H1 (cell line): ENCODE measurements at regions not wholly inside any gene's neighbourhood (a gene's known extent, or its start where the extent isn't known, plus 50 kb on each side); places are given as distances from the start of the nearest gene placed in this dataset.

ENCODE experiments used
- CTCF ChIA-PET: fragments of 300-600 bp; sonication (Branson Sonifier 250); formaldehyde crosslinking; loops from one replicate; lab custom pipeline; 2021; ENCODE audit not compliant: partially characterized antibody; lab: Charles Lee
- POLR2A ChIA-PET: fragments of 300-600 bp; sonication (Branson Sonifier 250); formaldehyde crosslinking; loops from one replicate; lab custom pipeline; 2021; ENCODE audit warnings: inconsistent platforms; ENCODE audit not compliant: partially characterized antibody; lab: Charles Lee
- DNase-seq, 2 experiments: peaks; one replicate each; pipeline versions ENCODE4 v3.0.0 to v3.0.0-alpha.2; 2010 to 2022; ENCODE audit warnings: low spot score in 2 of 2, low read depth in 1 of 2, mixed read lengths in 1 of 2
- FAIRE-seq: peaks from 2 replicates; lab custom pipeline; 2011; peaks lifted over from hg19 to GRCh38; lab: Jason Lieb, UNC
- H2AFZ ChIP-seq: 2 replicates; pipeline ENCODE4 v1.8.1; 2012; ENCODE audit warnings: low read length, inconsistent platforms
- H2AK5ac ChIP-seq: 2 replicates; pipeline ENCODE4 v1.6.1; 2013; ENCODE audit warnings: low read depth, low read length
- H2BK120ac ChIP-seq: replicated peaks from 2 replicates; pipeline ENCODE3; 2013; ENCODE audit warnings: low read depth, low read length, inconsistent platforms
- H2BK12ac ChIP-seq: 2 replicates; pipeline ENCODE4 v1.6.1; 2013; ENCODE audit warnings: low read depth, low read length
- H2BK15ac ChIP-seq: 2 replicates; pipeline ENCODE4 v1.6.1; 2013; ENCODE audit warnings: low read length
- H2BK20ac ChIP-seq: 2 replicates; pipeline ENCODE4 v1.6.1; 2013; ENCODE audit warnings: low read length
- H2BK5ac ChIP-seq: 2 replicates; pipeline ENCODE4 v1.6.1; 2013; ENCODE audit warnings: low read depth, low read length
- H3K14ac ChIP-seq: 2 replicates; pipeline ENCODE4 v1.6.1; 2013; ENCODE audit warnings: inconsistent platforms; ENCODE audit not compliant: insufficient read length
- H3K18ac ChIP-seq: 2 replicates; pipeline ENCODE4 v1.6.1; 2013; ENCODE audit warnings: low read length; ENCODE audit errors: extremely low read depth
- H3K23ac ChIP-seq: 2 replicates; pipeline ENCODE4 v1.6.1; 2013; ENCODE audit warnings: inconsistent platforms; ENCODE audit not compliant: insufficient read length
- H3K23me2 ChIP-seq: 2 replicates; pipeline ENCODE4 v1.6.1; 2013; ENCODE audit warnings: low read depth, low read length
- H3K27ac ChIP-seq: 2 replicates; pipeline ENCODE4 v1.6.1; 2011; ENCODE audit warnings: low read depth, low read length, inconsistent platforms
- H3K27me3 ChIP-seq, 4 experiments: replicated peaks in 1 of 4; 1 replicate in 1 of 4; 2 replicates in 3 of 4; pipeline versions ENCODE4 v1.6.1 to v1.8.1; 2011 to 2013; ENCODE audit warnings: low read length in 3 of 4, mild to moderate bottlenecking in 3 of 4, inconsistent platforms in 2 of 4, mixed read lengths in 2 of 4, moderate library complexity in 1 of 4; ENCODE audit not compliant: control insufficient read depth in 3 of 4, insufficient read depth in 3 of 4; ENCODE audit errors: extremely low read depth in 1 of 4
- H3K36me3 ChIP-seq, 4 experiments: 2 replicates each; pipeline versions ENCODE4 v1.6.1 to v1.8.1; 2011 to 2013; ENCODE audit warnings: mild to moderate bottlenecking in 4 of 4, low read length in 3 of 4, moderate library complexity in 2 of 4, control low read depth in 1 of 4, inconsistent platforms in 1 of 4; ENCODE audit not compliant: insufficient read depth in 4 of 4, control insufficient read depth in 2 of 4
- H3K4ac ChIP-seq: replicated peaks from 2 replicates; pipeline ENCODE3; 2013; ENCODE audit warnings: low read length, low read depth, mixed read lengths, inconsistent platforms; ENCODE audit not compliant: insufficient read length
- H3K4me1 ChIP-seq, 4 experiments: replicated peaks in 1 of 4; 1 replicate in 1 of 4; 2 replicates in 3 of 4; pipeline versions ENCODE4 v1.6.1 to v1.8.1; 2011 to 2013; ENCODE audit warnings: low read length in 3 of 4, inconsistent platforms in 2 of 4, mixed read lengths in 1 of 4; ENCODE audit not compliant: insufficient read depth in 4 of 4, control insufficient read depth in 3 of 4
- H3K4me2 ChIP-seq, 2 experiments: 2 replicates each; pipeline versions ENCODE4 v1.6.1 to v1.8.1; 2011 to 2013; ENCODE audit warnings: low read depth in 2 of 2, low read length in 2 of 2, control low read depth in 1 of 2, inconsistent platforms in 1 of 2, mild to moderate bottlenecking in 1 of 2; ENCODE audit not compliant: insufficient read depth in 1 of 2
- H3K4me3 ChIP-seq, 4 experiments: fragments of 200-600, 300-600 bp in 1 of 4; sonication (generic), shearing (Covaris generic), sonication (Bioruptor Twin) in 1 of 4; 2 replicates each; pipeline versions ENCODE4 v1.5.1 to v1.8.1; 2011 to 2016; ENCODE audit warnings: low read length in 4 of 4, low read depth in 3 of 4, control low read depth in 2 of 4, inconsistent platforms in 2 of 4, mild to moderate bottlenecking in 2 of 4, mixed read lengths in 1 of 4, moderate library complexity in 1 of 4; ENCODE audit not compliant: insufficient read depth in 2 of 4; ENCODE audit errors: extremely low read depth in 1 of 4
- H3K56ac ChIP-seq: replicated peaks from 2 replicates; pipeline ENCODE3; 2013; ENCODE audit warnings: low read depth, mild to moderate bottlenecking, mixed read lengths, low read length, inconsistent platforms; ENCODE audit not compliant: insufficient read length
- H3K79me1 ChIP-seq: 2 replicates; pipeline ENCODE4 v1.6.1; 2013; ENCODE audit warnings: low read depth, low read length, control low read depth
- H3K79me2 ChIP-seq, 2 experiments: 2 replicates each; pipeline versions ENCODE4 v1.6.1 to v1.8.1; 2012 to 2013; ENCODE audit warnings: low read length in 2 of 2, mild to moderate bottlenecking in 2 of 2, inconsistent platforms in 1 of 2; ENCODE audit not compliant: insufficient read depth in 2 of 2, control insufficient read depth in 1 of 2
- H3K9ac ChIP-seq, 4 experiments: replicated peaks in 1 of 4; 1 replicate in 1 of 4; 2 replicates in 3 of 4; pipeline versions ENCODE4 v1.6.1 to v1.8.1; 2011 to 2013; ENCODE audit warnings: low read depth in 3 of 4, low read length in 3 of 4, control low read depth in 2 of 4, mild to moderate bottlenecking in 2 of 4, moderate library complexity in 2 of 4, inconsistent platforms in 1 of 4; ENCODE audit errors: extremely low read depth in 1 of 4
- H3K9me3 ChIP-seq, 2 experiments: 2 replicates each; pipeline versions ENCODE4 v1.6.1 to v1.8.1; 2012 to 2013; ENCODE audit warnings: mild to moderate bottlenecking in 2 of 2, moderate library complexity in 2 of 2, control low read depth in 1 of 2, inconsistent platforms in 1 of 2, low read depth in 1 of 2, low read length in 1 of 2, mixed read lengths in 1 of 2; ENCODE audit not compliant: insufficient read depth in 2 of 2
- H4K20me1 ChIP-seq, 2 experiments: replicated peaks in 1 of 2; 2 replicates each; pipeline versions ENCODE3 to v1.8.1; 2011 to 2013; ENCODE audit warnings: inconsistent platforms in 2 of 2, low read length in 2 of 2, mild to moderate bottlenecking in 1 of 2; ENCODE audit not compliant: insufficient read depth in 2 of 2, control insufficient read depth in 1 of 2
- H4K5ac ChIP-seq: 2 replicates; pipeline ENCODE4 v1.6.1; 2013; ENCODE audit warnings: low read length, low read depth, mixed read lengths, inconsistent platforms; ENCODE audit not compliant: insufficient read length
- H4K8ac ChIP-seq: 2 replicates; pipeline ENCODE4 v1.8.0; 2013; ENCODE audit warnings: mild to moderate bottlenecking, moderate library complexity, low read length, inconsistent platforms; ENCODE audit not compliant: insufficient read depth; ENCODE audit errors: extremely low read depth
- H4K91ac ChIP-seq: replicated peaks from 2 replicates; pipeline ENCODE3; 2013; ENCODE audit warnings: low read length, mixed read lengths, inconsistent platforms; ENCODE audit not compliant: insufficient read length
- CBX5 ChIP-seq: fragments of 300-800, 300-1000 bp; sonication (generic); IDR thresholded peaks from 2 replicates; pipeline ENCODE4 v1.7.1; 2016; ENCODE audit warnings: antibody characterized with exemption, low read length, low read depth
- KDM5A ChIP-seq: fragments of 200-600 bp; IDR thresholded peaks from 2 replicates; pipeline ENCODE4 v1.7.1; 2012; ENCODE audit warnings: mild to moderate bottlenecking, low read length, inconsistent platforms, mixed read lengths
- SUZ12 ChIP-seq: fragments of 200-600 bp; sonication (generic); IDR thresholded peaks from 2 replicates; pipeline ENCODE4 v1.6.1; 2012; ENCODE audit warnings: mild to moderate bottlenecking, inconsistent platforms, low read length, moderate library complexity, mixed read lengths
- TBP ChIP-seq: IDR thresholded peaks from 2 replicates; pipeline ENCODE4 v1.6.1; 2011; ENCODE audit warnings: low read depth, low read length, improper control_type of control experiment
- YY1 ChIP-seq: IDR thresholded peaks from 2 replicates; pipeline ENCODE4 v1.6.1; 2011; ENCODE audit warnings: low read depth, mild to moderate bottlenecking, low read length

DNA sequence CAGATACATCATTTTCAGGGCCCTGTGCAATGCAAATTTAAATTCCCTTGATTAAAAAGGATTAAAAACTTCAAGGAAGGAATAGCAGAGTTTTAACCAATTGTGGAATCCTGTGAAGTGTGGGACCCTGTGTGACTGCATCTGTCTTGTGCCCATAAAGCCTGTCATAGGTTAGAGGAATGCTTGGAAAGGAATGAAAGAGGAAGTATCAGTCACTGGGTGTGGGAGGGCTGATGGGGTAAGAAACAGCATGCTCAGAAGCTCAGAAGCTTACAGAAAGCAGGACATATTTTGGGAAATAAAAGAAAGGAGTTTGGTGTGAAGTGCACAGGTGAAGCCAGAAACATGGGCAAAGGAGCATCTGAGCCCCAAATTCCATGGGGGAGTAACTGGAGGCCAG lies 150.8 kb upstream of the ETV3 start:
- TF ChIP-seq CBX5 (no peak), YY1 (no peak), TBP (no peak), KDM5A (no peak), SUZ12 (no peak)
- POLR2A ChIA-PET: interaction anchor here (0.7 kb wide), 1 partner anchor 123 kb away, joined by 3 read pairs; no protein-coding TSS in a partner anchor
- Histone ChIP-seq H3K79me2 (no peaks in the 10 kb centered on the region), H2BK20ac (no peak overlapping the region), H3K27me3 (peaks cover 0 to 6% (median 1%) of the 10 kb centered on the region in 4 experiments; a peak in 2 of 7 replicates), H3K56ac (no peak overlapping the region), H3K4me1 (no peaks in the 10 kb centered on the region), H4K5ac (no peak overlapping the region), H2BK15ac (no peak overlapping the region), H4K8ac (no peak overlapping the region), H3K23me2 (no peaks in the 10 kb centered on the region), H3K23ac (no peak overlapping the region), H2AFZ (no peak overlapping the region), H2BK5ac (no peak overlapping the region), H3K79me1 (no peaks in the 10 kb centered on the region), H2BK12ac (no peak overlapping the region), H3K14ac (no peak overlapping the region), H3K36me3 (no peaks in the 10 kb centered on the region; a peak in 1 of 8 replicates), H3K9me3 (no peaks in the 10 kb centered on the region), H3K4ac (no peak overlapping the region), H4K20me1 (no peaks in the 10 kb centered on the region), H4K91ac (no peak overlapping the region), H3K9ac (no peak overlapping the region), H3K4me2 (no peak overlapping the region), H3K27ac (no peak overlapping the region), H3K18ac (no peak overlapping the region), H2AK5ac (no peak overlapping the region), H3K4me3 (no peak overlapping the region), H2BK120ac (no peak overlapping the region)
- FAIRE-seq (no peak), DNase-seq (no peak)
- CTCF ChIA-PET: interaction anchor here (0.8 to 2.0 kb wide), 7 partner anchors 8 to 291 kb away, joined by 3 to 5 read pairs (median 4); no protein-coding TSS in a partner anchor
